OCI-LY7 (cell line): ENCODE measurements at regions not wholly inside any gene's neighbourhood (a gene's known extent, or its start where the extent isn't known, plus 50 kb on each side); places are given as distances from the start of the nearest gene placed in this dataset.

ENCODE experiments used
- BruUV-seq: library from RNA; stranded (reverse); fragments of 400-500 nt; replicated peaks from 2 replicates; lab custom pipeline; 2021; lab: Mats Ljungman, UMichigan
- CTCF ChIA-PET: fragments of 300-600 bp; sonication (Branson Sonifier 250); formaldehyde crosslinking; loops from one replicate; lab custom pipeline; 2022; ENCODE audit warnings: antibody characterized with exemption; ENCODE audit not compliant: unreplicated experiment; lab: Charles Lee
- POLR2A ChIA-PET: fragments of 300-600 bp; sonication (Branson Sonifier 250); formaldehyde crosslinking; loops from one replicate; lab custom pipeline; 2022; ENCODE audit warnings: antibody characterized with exemption; lab: Charles Lee
- DNase-seq: peaks from one replicate; pipeline ENCODE4 v3.0.0-alpha.2; 2015; ENCODE audit warnings: low spot score
- H2AFZ ChIP-seq: fragments of 200-600 bp; sonication (generic), shearing (Covaris generic); 2 replicates; pipeline ENCODE4 v1.6.1; 2014; ENCODE audit warnings: mild to moderate bottlenecking, antibody characterized with exemption, low read length, moderate library complexity
- H3K27ac ChIP-seq: fragments of 200-600 bp; sonication (generic); 2 replicates; pipeline ENCODE4 v1.5.1; 2014; ENCODE audit warnings: mixed run types, low read depth, mild to moderate bottlenecking, moderate library complexity, low read length, inconsistent platforms; ENCODE audit not compliant: poor library complexity, severe bottlenecking
- H3K36me3 ChIP-seq: fragments of 200-600 bp; sonication (generic); 2 replicates; pipeline ENCODE4 v1.6.1; 2014; ENCODE audit warnings: mild to moderate bottlenecking, antibody characterized with exemption, low read length, moderate library complexity, mixed read lengths; ENCODE audit not compliant: insufficient read depth
- H3K4me1 ChIP-seq: fragments of 200-600 bp; sonication (generic); 2 replicates; pipeline ENCODE4 v1.5.1; 2014; ENCODE audit warnings: mild to moderate bottlenecking, low read length; ENCODE audit not compliant: insufficient read depth, poor library complexity, severe bottlenecking
- H3K4me2 ChIP-seq: fragments of 200-600 bp; sonication (generic); 2 replicates; pipeline ENCODE4 v1.6.1; 2014; ENCODE audit warnings: mild to moderate bottlenecking, low read length
- H3K4me3 ChIP-seq: fragments of 200-600 bp; sonication (generic); 2 replicates; pipeline ENCODE4 v1.5.1; 2014; ENCODE audit warnings: mild to moderate bottlenecking, low read depth, low read length; ENCODE audit not compliant: poor library complexity, severe bottlenecking
- H3K79me2 ChIP-seq: fragments of 200-600 bp; sonication (generic); 2 replicates; pipeline ENCODE4 v1.6.1; 2016; ENCODE audit warnings: low read depth, mild to moderate bottlenecking, low read length, moderate library complexity, mixed read lengths; ENCODE audit not compliant: insufficient read depth
- H3K9me2 ChIP-seq: fragments of 200-600 bp; sonication (generic); 2 replicates; pipeline ENCODE4 v1.6.1; 2016; ENCODE audit warnings: mild to moderate bottlenecking, low read length, mixed read lengths; ENCODE audit not compliant: insufficient read depth
- H3K9me3 ChIP-seq: fragments of 200-600 bp; sonication (generic); 2 replicates; pipeline ENCODE4 v1.6.1; 2014; ENCODE audit warnings: mild to moderate bottlenecking, mixed run types, low read length, mixed read lengths
- H4K20me1 ChIP-seq: fragments of 200-600 bp; sonication (generic); 2 replicates; pipeline ENCODE4 v1.6.1; 2014; ENCODE audit warnings: mild to moderate bottlenecking, antibody characterized with exemption, low read length, moderate library complexity, mixed read lengths; ENCODE audit not compliant: insufficient read depth
- CTCF ChIP-seq: fragments of 200-600 bp; sonication (generic); conservative IDR thresholded peaks from 2 replicates; pipeline ENCODE4 v1.5.1; 2014; ENCODE audit warnings: mild to moderate bottlenecking, antibody characterized with exemption, low read length, moderate library complexity, mixed read lengths
- EZH2phosphoT487 ChIP-seq: fragments of 200-600 bp; sonication (generic); IDR thresholded peaks from 2 replicates; pipeline ENCODE4 v1.6.1; 2018; ENCODE audit warnings: low read depth, borderline replicate concordance, mild to moderate bottlenecking, mixed run types, antibody characterized with exemption, low read length, moderate library complexity, mixed read lengths
- intact Hi-C: fragments of 100-400 bp; cut with micrococcal nuclease; formaldehyde crosslinking; loops from one replicate; pipeline ENCODE4 v1.10.0; 2022; ENCODE audit not compliant: unreplicated experiment

- no peak overlapping the region for H3K27ac ChIP-seq
- H3K4me2 ChIP-seq = peak overlapping the region; percentile 25
- ChIA-PET POLR2A (interaction anchor here (0.5 to 3.0 kb wide), 6 partner anchors 21 to 243 kb away, joined by 3 to 7 read pairs (median 3); no protein-coding TSS in a partner anchor), CTCF (interaction anchor here (0.5 to 2.0 kb wide), 3 partner anchors 244 to 1895 kb away, joined by 3 to 18 read pairs (median 7); no protein-coding TSS in a partner anchor)
- no peaks in the 10 kb centered on the region for H3K9me2 ChIP-seq
- intact Hi-C loops = loop anchor here (1.0 to 2.0 kb wide), 3 partner anchors 95 to 405 kb away; partner anchors contain the start of gene HECTD2
- H3K4me3 ChIP-seq = no peak overlapping the region
- no peaks in the 10 kb centered on the region for H3K79me2 ChIP-seq
- no peaks in the 10 kb centered on the region for H4K20me1 ChIP-seq
- no peaks in the 10 kb centered on the region for H3K9me3 ChIP-seq
- TF ChIP-seq CTCF (peak; percentile 93), EZH2phosphoT487 (no peak)
- peak overlapping the region; percentile 44 for H2AFZ ChIP-seq
- H3K4me1 ChIP-seq = no peaks in the 10 kb centered on the region
- H3K36me3 ChIP-seq = no peaks in the 10 kb centered on the region
- peak; percentile 65 for DNase-seq
- BruUV-seq = no TSS peak
These were observed 85.3 kb upstream of the ANKRD1 start for GRCh38 chr10:91006001-91006751.

- no peak for TF ChIP-seq EZH2phosphoT487
- no peak for TF ChIP-seq CTCF
- DNase-seq = peak; percentile 23
- intact Hi-C loops = loop anchor here (1.0 to 2.0 kb wide), 3 partner anchors 96 to 404 kb away; partner anchors contain the start of gene HECTD2
- POLR2A ChIA-PET = interaction anchor here (0.5 to 3.0 kb wide), 6 partner anchors 22 to 242 kb away, joined by 3 to 7 read pairs (median 3); no protein-coding TSS in a partner anchor
- no TSS peak for BruUV-seq
- Histone ChIP-seq H3K4me3 (no peak overlapping the region), H4K20me1 (no peaks in the 10 kb centered on the region), H3K27ac (no peak overlapping the region), H3K36me3 (no peaks in the 10 kb centered on the region), H3K4me1 (no peaks in the 10 kb centered on the region), H3K9me3 (no peaks in the 10 kb centered on the region), H3K9me2 (no peaks in the 10 kb centered on the region), H2AFZ (peak overlapping the region; percentile 44), H3K4me2 (peak overlapping the region; percentile 25), H3K79me2 (no peaks in the 10 kb centered on the region)
- CTCF ChIA-PET = interaction anchor here (0.5 to 2.0 kb wide), 2 partner anchors 243 to 247 kb away, joined by 3 to 18 read pairs; no protein-coding TSS in a partner anchor
These were observed 86.0 kb upstream of the ANKRD1 start for GRCh38 chr10:91006752-91007346.
